GM12864 (cell line): ENCODE measurements at regions not wholly inside any gene's neighbourhood (a gene's known extent, or its start where the extent isn't known, plus 50 kb on each side); places are given as distances from the start of the nearest gene placed in this dataset.

Source experiments
- DNase-seq: peaks from one replicate; pipeline ENCODE4 v3.0.0-alpha.2; 2011; ENCODE audit warnings: low read depth
- H3K4me3 ChIP-seq: 2 replicates; pipeline ENCODE4 v1.5.1; 2011; ENCODE audit warnings: mild to moderate bottlenecking, low read depth, low read length, control low read depth
- CTCF ChIP-seq: IDR thresholded peaks from 2 replicates; pipeline ENCODE4 v1.5.1; 2011; ENCODE audit warnings: low read depth, mild to moderate bottlenecking, moderate library complexity, low read length, control low read depth, inconsistent platforms; ENCODE audit errors: missing control alignments

- no peak for DNase-seq
- H3K4me3 ChIP-seq, result no peak overlapping the region
- TF ChIP-seq CTCF, result no peak
These were observed 89.7 kb downstream of the FAM76B start for GRCh38 chr11:95699631-95700470.

- no peak for DNase-seq
- H3K4me3 ChIP-seq, result no peak overlapping the region
- TF ChIP-seq CTCF, result no peak
These were observed 90.7 kb downstream of the FAM76B start for GRCh38 chr11:95698676-95699557.

GRCh38 chr11:95697614-95698408 lies 91.8 kb downstream of the FAM76B start:
- no peak overlapping the region for H3K4me3 ChIP-seq
- DNase-seq, result no peak
- TF ChIP-seq CTCF, result no peak

GRCh38 chr11:95695181-95695580 lies 94.4 kb downstream of the FAM76B start:
- no peak overlapping the region for H3K4me3 ChIP-seq
- DNase-seq, result no peak
- TF ChIP-seq CTCF, result no peak

GRCh38 chr11:95693298-95693697 lies 96.3 kb downstream of the FAM76B start:
- no peak overlapping the region for H3K4me3 ChIP-seq
- no peak for TF ChIP-seq CTCF
- no peak for DNase-seq

GRCh38 chr11:95692526-95693260 lies 96.9 kb downstream of the FAM76B start:
- no peak for TF ChIP-seq CTCF
- no peak for DNase-seq
- no peak overlapping the region for H3K4me3 ChIP-seq
